ENCODE measurements at regions not wholly inside any gene's neighbourhood (a gene's known extent, or its start where the extent isn't known, plus 50 kb on each side); places are given as distances from the start of the nearest gene placed in this dataset.
"Not testable (repeated sequence)": the region's sequence is repeated elsewhere in the genome, so short reads cannot be mapped to it uniquely, and the experiment has no call there.

GRCh38 chrX:143228600-143228999 is 202.9 kb downstream of the SPANXN4 start:
- intact Hi-C loops (cut with DNase I) = not testable (repeated sequence)
- DNase-seq = peak in 3 of 10 donors; percentile 50 to 72 (median 61)

- DNase-seq = no peak
Observed at GRCh38 chrX:143206966-143207365, 181.2 kb downstream of the SPANXN4 start.

GRCh38 chrX:143171703-143172102 is 146.0 kb downstream of the SPANXN4 start:
- intact Hi-C loops (cut with DNase I) = no loop called here
- no peak for DNase-seq

More at GRCh38 chrX:143206966-143207365, 181.2 kb downstream of the SPANXN4 start:
- intact Hi-C loops (cut with DNase I) = no loop called here

GRCh38 chrX:143165778-143166177 is 140.1 kb downstream of the SPANXN4 start:
- intact Hi-C loops (cut with DNase I) = no loop called here
- DNase-seq = no peak

GRCh38 chrX:143139681-143140080 is 114.0 kb downstream of the SPANXN4 start:
- intact Hi-C loops (cut with DNase I) = no loop called here
- no peak for DNase-seq

- DNase-seq = no peak
- intact Hi-C loops (cut with DNase I) = no loop called here
Observed at GRCh38 chrX:143121477-143121876, 95.7 kb downstream of the SPANXN4 start.

GRCh38 chrX:143115466-143115865 is 89.7 kb downstream of the SPANXN4 start:
- no peak for DNase-seq
- intact Hi-C loops (cut with DNase I) = no loop called here

- DNase-seq = no peak
- intact Hi-C loops (cut with DNase I) = no loop called here
Observed at GRCh38 chrX:143095816-143096215, 70.1 kb downstream of the SPANXN4 start.

- intact Hi-C loops (cut with DNase I) = no loop called here
- no peak for DNase-seq
Observed at GRCh38 chrX:143095321-143095720, 69.6 kb downstream of the SPANXN4 start.

- intact Hi-C loops (cut with DNase I) = no loop called here
- no peak for DNase-seq
Observed at GRCh38 chrX:143094417-143095023, 68.8 kb downstream of the SPANXN4 start.
